Kidney glomerular epithelial cell (primary cell): ENCODE measurements at regions not wholly inside any gene's neighbourhood (a gene's known extent, or its start where the extent isn't known, plus 50 kb on each side); places are given as distances from the start of the nearest gene placed in this dataset.
"Not testable (repeated sequence)": the region's sequence is repeated elsewhere in the genome, so short reads cannot be mapped to it uniquely, and the experiment has no call there.

Source experiments
- DNase-seq: peaks from one replicate; lab custom pipeline; 2025; lab: John Stamatoyannopoulos, UW

GRCh38 chr6:101113468-101114260 lies 232.5 kb upstream of the ASCC3 start:
- DNase-seq: no peak

GRCh38 chr6:101114703-101115102 lies 233.6 kb upstream of the ASCC3 start:
- peak; percentile 53 for DNase-seq

- DNase-seq: no peak
Measured at GRCh38 chr6:101116337-101116736, 235.2 kb upstream of the ASCC3 start.

- no peak for DNase-seq
Measured at GRCh38 chr6:101117393-101118135, 236.4 kb upstream of the ASCC3 start.

GRCh38 chr6:101118136-101118396 lies 236.9 kb upstream of the ASCC3 start:
- DNase-seq: no peak

GRCh38 chr6:101120747-101121146 lies 239.6 kb upstream of the ASCC3 start:
- DNase-seq: no peak

GRCh38 chr6:101125380-101125971 lies 244.3 kb upstream of the ASCC3 start:
- no peak for DNase-seq

- DNase-seq: no peak
Measured at GRCh38 chr6:101126501-101126900, 245.4 kb upstream of the ASCC3 start.

- no peak for DNase-seq
Measured at GRCh38 chr6:101129851-101130250, 248.7 kb upstream of the ASCC3 start.

GRCh38 chr6:101146389-101146788 lies 247.1 kb upstream of the GRIK2 start:
- no peak for DNase-seq

- no peak for DNase-seq
Measured at GRCh38 chr6:101150226-101150625, 243.3 kb upstream of the GRIK2 start.

- DNase-seq: not testable (repeated sequence)
Measured at GRCh38 chr6:101157638-101158037, 235.9 kb upstream of the GRIK2 start.

- DNase-seq: no peak
Measured at GRCh38 chr6:101163611-101164010, 229.9 kb upstream of the GRIK2 start.

- no peak for DNase-seq
Measured at GRCh38 chr6:101167638-101168037, 225.9 kb upstream of the GRIK2 start.

- DNase-seq: not testable (repeated sequence)
Measured at GRCh38 chr6:101171049-101171448, 222.5 kb upstream of the GRIK2 start.

- DNase-seq: no peak
Measured at GRCh38 chr6:101178748-101179147, 214.8 kb upstream of the GRIK2 start.

GRCh38 chr6:101181006-101181405 lies 212.5 kb upstream of the GRIK2 start:
- DNase-seq: no peak

- DNase-seq: not testable (repeated sequence)
Measured at GRCh38 chr6:101188285-101188798, 205.2 kb upstream of the GRIK2 start.

- no peak for DNase-seq
Measured at GRCh38 chr6:101195588-101195987, 197.9 kb upstream of the GRIK2 start.

- DNase-seq: no peak
Measured at GRCh38 chr6:101199441-101199840, 194.1 kb upstream of the GRIK2 start.

- DNase-seq: no peak
Measured at GRCh38 chr6:101202867-101203374, 190.6 kb upstream of the GRIK2 start.

GRCh38 chr6:101203664-101204063 lies 189.8 kb upstream of the GRIK2 start:
- no peak for DNase-seq

GRCh38 chr6:101208152-101208551 lies 185.4 kb upstream of the GRIK2 start:
- DNase-seq: no peak
